Spleen (tissue), 11 donors: ENCODE measurements at regions not wholly inside any gene's neighbourhood (a gene's known extent, or its start where the extent isn't known, plus 50 kb on each side); places are given as distances from the start of the nearest gene placed in this dataset.

Source experiments
- DNase-seq: peaks from one replicate; pipeline ENCODE4 v3.0.0-alpha.2; 2020
- H3K27ac ChIP-seq, 8 donors: fragments of 200-600 bp; sonication (generic) in 7 of 8; 1 replicate in 4 of 8; 2 replicates in 4 of 8; pipeline versions ENCODE4 v1.5.0 to v1.8.0; 2016 to 2021; ENCODE audit warnings: inconsistent platforms in 4 of 8, mild to moderate bottlenecking in 4 of 8, moderate library complexity in 1 of 8
- H3K27me3 ChIP-seq, 7 donors: fragments of 200-600 bp; sonication (generic) in 6 of 7; replicated peaks in 1 of 7; 1 replicate in 4 of 7; 2 replicates in 3 of 7; pipeline versions ENCODE4 v1.5.0 to v1.8.0; 2016 to 2021; ENCODE audit warnings: inconsistent platforms in 3 of 7, mild to moderate bottlenecking in 1 of 7
- H3K36me3 ChIP-seq, 6 donors: fragments of 200-600 bp; sonication (generic) in 5 of 6; 1 replicate in 4 of 6; 2 replicates in 2 of 6; pipeline versions ENCODE4 v1.5.0 to v1.8.0; 2016 to 2021; ENCODE audit warnings: inconsistent platforms in 2 of 6
- H3K4me1 ChIP-seq, 6 donors: fragments of 200-600 bp; sonication (generic) in 5 of 6; 1 replicate in 3 of 6; 2 replicates in 3 of 6; pipeline versions ENCODE4 v1.5.0 to v1.8.0; 2016 to 2021; ENCODE audit warnings: inconsistent platforms in 3 of 6
- H3K4me3 ChIP-seq, 8 donors: fragments of 200-600 bp; sonication (generic) in 7 of 8; 1 replicate in 4 of 8; 2 replicates in 4 of 8; pipeline versions ENCODE4 v1.5.0 to v1.8.0; 2016 to 2021; ENCODE audit warnings: inconsistent platforms in 4 of 8, mild to moderate bottlenecking in 4 of 8, moderate library complexity in 2 of 8
- H3K9me3 ChIP-seq, 8 donors: fragments of 200-600 bp; sonication (generic) in 7 of 8; 1 replicate in 4 of 8; 2 replicates in 4 of 8; pipeline versions ENCODE4 v1.5.0 to v1.8.0; 2016 to 2021; ENCODE audit warnings: inconsistent platforms in 4 of 8
- POLR2A ChIP-seq, 3 donors: fragments of 450-650 bp; IDR thresholded peaks; one replicate each; pipeline ENCODE4 v1.5.1; 2017; ENCODE audit warnings: antibody characterized with exemption in 3 of 3, mild to moderate bottlenecking in 1 of 3
- POLR2AphosphoS5 ChIP-seq, 3 donors: sonication (generic); formaldehyde crosslinking; IDR thresholded peaks; one replicate each; pipeline ENCODE4 v1.5.1; 2017; ENCODE audit warnings: antibody characterized with exemption in 3 of 3
- WGBS, 5 donors: extraction: QIAGEN DNeasy Blood & Tissue Kit in 3 of 5; methylation state at CpG; one replicate each; pipeline versions ENCODE4 v1.1.5 to v1.1.7; 2013 to 2018; 5-methylcytosine and 5-hydroxymethylcytosine counted together
- intact Hi-C: fragments of 100-400 bp; cut with DNase I; formaldehyde crosslinking; loops from one replicate; pipeline ENCODE4 v1.15.0; 2023; ENCODE audit warnings: low total_unique reads
- TF ChIP-seq, protein P1 (sequence below), 11 experiments: fragments of 200-600 bp in 7 of 11; fragments of 450-650 bp in 4 of 11; sonication (generic) in 4 of 11; IDR thresholded peaks in 8 of 11; conservative IDR thresholded peaks in 3 of 11; 1 replicate in 7 of 11; 2 replicates in 4 of 11; pipeline versions ENCODE4 v1.4.0 to v1.8.0; 2016 to 2021; ENCODE audit warnings: antibody characterized with exemption in 11 of 11, inconsistent platforms in 4 of 11, mild to moderate bottlenecking in 1 of 11
- donor health status: healthy with polysubstance abuse.
- donor health status: DM: no; HTN: no; CAD: no; lungs with moderate emphysema.
- donor health status: DM: no; HTN: no; CAD: no.
- donor health status: Bipolar disorder and iron deficiency.
- donor health status: healthy.
- donor health status: DM: no; HTN: no; CAD: no.
- donor health status: DM: yes; HTN: yes; CAD: no.

DNA sequence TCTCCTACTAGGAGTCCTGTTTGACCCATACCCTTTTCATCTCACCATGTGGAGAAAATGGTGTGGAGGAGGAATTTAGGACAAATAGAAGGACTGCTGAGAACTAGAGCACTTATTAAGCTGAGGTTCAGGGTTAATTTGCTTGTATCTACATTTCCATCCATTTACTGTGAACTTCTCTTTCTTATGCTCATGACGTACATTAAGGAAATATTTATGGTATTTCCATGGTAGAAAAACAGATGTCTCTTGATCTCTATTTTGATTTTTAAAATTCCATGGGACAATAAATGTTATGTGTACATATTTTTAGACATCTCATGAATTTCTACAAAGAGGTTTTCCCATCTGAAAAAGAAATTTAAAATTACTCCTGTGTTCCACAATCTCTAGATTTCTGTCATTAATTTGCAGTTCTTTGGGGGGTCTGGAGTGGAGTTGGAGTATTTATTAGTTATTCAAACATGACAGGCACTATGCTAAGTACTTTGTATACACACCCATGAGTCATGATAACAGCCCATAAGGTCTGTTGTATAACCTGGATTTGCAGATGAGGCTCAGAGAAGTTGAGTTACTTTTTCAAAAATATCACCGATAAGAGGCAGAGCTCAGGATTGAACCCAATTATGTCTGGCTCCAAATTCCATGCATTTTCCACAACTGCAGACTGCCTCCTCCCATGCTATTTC is 112.6 kb downstream of the COPS8 start:
- WGBS, 5 donors = 75 to 84% (median 78%) methylated on average over 2 of the region's 2 CpGs
- TF ChIP-seq POLR2A (IDR thresholded peaks at IDR 0.05) (no peak), POLR2AphosphoS5 (IDR thresholded peaks at IDR 0.05) (no peak)
- TF ChIP-seq, protein P1, sequence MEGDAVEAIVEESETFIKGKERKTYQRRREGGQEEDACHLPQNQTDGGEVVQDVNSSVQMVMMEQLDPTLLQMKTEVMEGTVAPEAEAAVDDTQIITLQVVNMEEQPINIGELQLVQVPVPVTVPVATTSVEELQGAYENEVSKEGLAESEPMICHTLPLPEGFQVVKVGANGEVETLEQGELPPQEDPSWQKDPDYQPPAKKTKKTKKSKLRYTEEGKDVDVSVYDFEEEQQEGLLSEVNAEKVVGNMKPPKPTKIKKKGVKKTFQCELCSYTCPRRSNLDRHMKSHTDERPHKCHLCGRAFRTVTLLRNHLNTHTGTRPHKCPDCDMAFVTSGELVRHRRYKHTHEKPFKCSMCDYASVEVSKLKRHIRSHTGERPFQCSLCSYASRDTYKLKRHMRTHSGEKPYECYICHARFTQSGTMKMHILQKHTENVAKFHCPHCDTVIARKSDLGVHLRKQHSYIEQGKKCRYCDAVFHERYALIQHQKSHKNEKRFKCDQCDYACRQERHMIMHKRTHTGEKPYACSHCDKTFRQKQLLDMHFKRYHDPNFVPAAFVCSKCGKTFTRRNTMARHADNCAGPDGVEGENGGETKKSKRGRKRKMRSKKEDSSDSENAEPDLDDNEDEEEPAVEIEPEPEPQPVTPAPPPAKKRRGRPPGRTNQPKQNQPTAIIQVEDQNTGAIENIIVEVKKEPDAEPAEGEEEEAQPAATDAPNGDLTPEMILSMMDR (IDR thresholded peaks at IDR 0.05 in 8 of 11, conservative IDR thresholded peaks at IDR 0.05 in 3 of 11) = no peak
- H3K4me1 ChIP-seq = no peaks in the 10 kb centered on the region
- no peak overlapping the region for H3K4me3 ChIP-seq
- H3K27me3 ChIP-seq = peaks cover 0 to 18% (median 0%) of the 10 kb centered on the region in 7 donors
- DNase-seq = no peak
- H3K36me3 ChIP-seq = no peaks in the 10 kb centered on the region
- H3K9me3 ChIP-seq = peaks cover 0 to 6% (median 0%) of the 10 kb centered on the region in 8 donors
- H3K27ac ChIP-seq = no peak overlapping the region
- intact Hi-C loops = no loop called here

DNA sequence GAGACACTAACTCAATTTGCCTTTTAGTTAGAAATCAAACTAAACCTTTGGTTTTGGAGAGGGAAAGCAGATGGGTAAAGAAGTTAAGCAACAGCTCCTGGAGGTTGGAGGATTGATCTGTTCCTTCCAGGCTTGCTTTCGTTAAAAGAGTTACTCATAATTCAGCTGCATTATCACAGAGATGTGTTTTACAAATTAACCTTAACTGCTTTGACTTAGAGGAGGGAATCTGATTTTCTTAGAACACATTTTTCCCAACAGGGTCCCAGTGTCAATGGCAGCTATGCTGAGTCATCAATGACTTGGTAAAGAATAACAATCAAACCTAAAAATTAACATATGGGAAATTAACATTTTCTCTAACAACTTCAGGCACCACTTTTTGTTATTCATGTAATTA is 113.4 kb downstream of the COPS8 start:
- Histone ChIP-seq H3K27me3 (peaks cover 0 to 13% (median 0%) of the 10 kb centered on the region in 7 donors), H3K36me3 (no peaks in the 10 kb centered on the region), H3K9me3 (peaks cover 0 to 6% (median 0%) of the 10 kb centered on the region in 8 donors), H3K4me3 (no peak overlapping the region), H3K4me1 (no peaks in the 10 kb centered on the region), H3K27ac (no peak overlapping the region)
- intact Hi-C loops = no loop called here
- WGBS, 5 donors = 75 to 82% (median 78%) methylated on average over 1 of the region's 1 CpG
- DNase-seq = no peak
- TF ChIP-seq POLR2AphosphoS5 (IDR thresholded peaks at IDR 0.05) = no peak
- TF ChIP-seq POLR2A (IDR thresholded peaks at IDR 0.05) = no peak
- TF ChIP-seq, protein P1 (IDR thresholded peaks at IDR 0.05 in 8 of 11, conservative IDR thresholded peaks at IDR 0.05 in 3 of 11) = no peak

DNA sequence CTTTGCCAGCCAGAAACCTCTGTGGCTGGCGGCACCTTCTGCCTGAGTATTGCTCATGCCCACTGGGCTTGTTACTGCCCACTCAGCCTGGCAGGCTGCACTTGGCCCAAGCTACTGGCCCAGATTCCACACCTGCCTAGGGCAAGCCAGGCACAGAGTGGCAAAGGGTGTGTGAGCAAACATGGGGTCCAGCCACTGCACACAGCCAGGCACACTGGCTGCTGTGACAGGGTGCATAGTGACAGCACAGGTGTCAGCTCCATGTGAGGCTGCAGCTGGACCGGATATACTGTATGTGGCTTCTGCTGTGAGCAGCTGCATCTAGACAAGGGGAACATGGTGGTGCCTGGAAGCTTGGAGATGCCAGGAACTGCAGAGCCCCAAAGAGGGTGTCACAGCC is 113.9 kb downstream of the COPS8 start:
- Histone ChIP-seq H3K4me1 (no peaks in the 10 kb centered on the region), H3K36me3 (no peaks in the 10 kb centered on the region), H3K27me3 (peaks cover 0 to 14% (median 0%) of the 10 kb centered on the region in 7 donors), H3K9me3 (peaks cover 0 to 6% (median 0%) of the 10 kb centered on the region in 8 donors), H3K4me3 (no peak overlapping the region), H3K27ac (no peak overlapping the region)
- no peak for DNase-seq
- TF ChIP-seq POLR2A (IDR thresholded peaks at IDR 0.05) = no peak
- no peak for TF ChIP-seq POLR2AphosphoS5 (IDR thresholded peaks at IDR 0.05)
- TF ChIP-seq, protein P1 (IDR thresholded peaks at IDR 0.05 in 8 of 11, conservative IDR thresholded peaks at IDR 0.05 in 3 of 11) = no peak
- 80 to 100% (median 89%) methylated on average over 1 to 2 of the region's 2 CpGs for WGBS, 5 donors
- intact Hi-C loops = no loop called here

DNA sequence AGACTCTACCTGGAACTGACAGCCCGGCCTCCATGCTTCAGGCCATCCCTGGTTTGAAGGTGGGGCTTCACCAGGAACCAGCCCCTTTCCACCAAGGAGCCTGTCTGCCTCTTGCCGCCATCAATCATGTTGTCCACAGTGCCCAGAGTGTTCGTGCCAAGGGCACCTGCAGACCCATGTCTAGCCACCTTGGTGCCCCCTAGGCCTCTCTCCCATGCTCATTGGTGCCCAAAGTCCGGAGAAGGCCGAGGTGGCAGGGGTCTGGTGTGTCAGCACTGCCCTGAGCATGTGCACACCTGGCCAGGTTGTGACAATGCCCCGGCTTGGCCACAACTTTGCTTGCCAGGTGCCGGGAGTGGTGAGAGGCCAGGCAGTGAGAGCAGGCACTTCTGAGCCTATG is 114.8 kb downstream of the COPS8 start:
- H3K27ac ChIP-seq = no peak overlapping the region
- H3K9me3 ChIP-seq = peaks cover 0 to 6% (median 0%) of the 10 kb centered on the region in 8 donors
- H3K4me1 ChIP-seq = no peaks in the 10 kb centered on the region
- H3K36me3 ChIP-seq = no peaks in the 10 kb centered on the region
- no peak for TF ChIP-seq POLR2A (IDR thresholded peaks at IDR 0.05)
- TF ChIP-seq POLR2AphosphoS5 (IDR thresholded peaks at IDR 0.05) = no peak
- 72 to 88% (median 86%) methylated on average over 4 to 7 of the region's 7 CpGs for WGBS, 5 donors
- H3K4me3 ChIP-seq = no peak overlapping the region
- intact Hi-C loops = no loop called here
- no peak for DNase-seq
- H3K27me3 ChIP-seq = peaks cover 0 to 18% (median 0%) of the 10 kb centered on the region in 7 donors
